HG03159 (cell line): ENCODE measurements at regions not wholly inside any gene's neighbourhood (a gene's known extent, or its start where the extent isn't known, plus 50 kb on each side); places are given as distances from the start of the nearest gene placed in this dataset.
"Not testable (repeated sequence)": the region's sequence is repeated elsewhere in the genome, so short reads cannot be mapped to it uniquely, and the experiment has no call there.

Experiments
- ATAC-seq: cut with Tn5 transposase; IDR thresholded peaks from one replicate; pipeline ENCODE4 v1.9.1; 2021; ENCODE audit warnings: mild to moderate bottlenecking, moderate library complexity; ENCODE audit not compliant: unreplicated experiment

GRCh38 chr9:104195142-104195541, 101.0 kb downstream of the SMC2 start:
- not testable (repeated sequence) for ATAC-seq

DNA sequence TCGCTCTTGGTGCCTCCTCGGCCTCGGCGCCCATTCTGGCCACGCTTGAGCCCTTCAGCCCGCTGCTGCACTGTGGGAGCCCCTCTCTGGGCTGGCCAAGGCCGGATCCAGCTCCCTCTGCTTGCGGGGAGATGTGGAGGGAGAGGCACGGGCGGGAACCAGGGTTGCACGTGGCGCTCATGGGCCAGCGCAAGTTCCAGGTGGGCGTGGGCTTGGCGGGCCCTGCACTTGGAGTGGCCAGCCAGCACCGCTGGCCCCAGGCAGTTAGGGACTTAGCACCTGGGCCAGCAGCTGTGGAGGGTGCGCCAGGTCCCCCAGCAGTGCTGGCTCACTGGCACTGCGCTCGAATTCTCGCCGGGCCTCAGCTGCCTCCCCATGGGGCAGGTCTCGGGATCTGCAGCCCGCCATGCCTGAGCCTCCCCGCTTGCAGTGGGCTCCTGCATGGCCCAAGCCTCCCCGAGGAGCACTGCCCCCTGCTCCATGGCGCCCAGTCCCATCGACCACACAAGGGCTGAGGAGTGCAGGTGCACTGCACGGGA, 106.4 kb downstream of the SMC2 start:
- ATAC-seq = no peak

- ATAC-seq = no peak
Observed at GRCh38 chr9:104206766-104207165, 112.7 kb downstream of the SMC2 start.

DNA sequence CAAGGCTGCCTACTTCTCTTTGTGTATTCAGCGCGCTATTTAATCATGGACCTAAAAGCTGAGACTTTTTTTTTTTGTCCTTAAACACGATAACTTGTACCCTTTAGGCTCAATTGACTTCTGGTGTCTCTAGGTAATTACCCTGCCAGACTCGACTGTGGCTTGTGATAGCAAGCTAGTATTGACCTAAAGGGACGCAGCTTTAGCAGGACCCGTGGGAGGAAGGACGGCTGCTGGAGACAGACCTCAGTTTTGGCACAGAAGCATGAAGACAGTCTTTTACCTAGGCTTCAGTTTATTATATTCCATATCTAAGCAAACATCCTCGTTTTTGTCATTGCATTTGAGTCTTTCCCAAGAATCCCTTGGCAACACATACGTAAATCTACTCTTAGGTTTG, 115.3 kb downstream of the SMC2 start:
- ATAC-seq = no peak

GRCh38 chr9:104227108-104227507, 133.0 kb downstream of the SMC2 start:
- ATAC-seq = no peak

DNA sequence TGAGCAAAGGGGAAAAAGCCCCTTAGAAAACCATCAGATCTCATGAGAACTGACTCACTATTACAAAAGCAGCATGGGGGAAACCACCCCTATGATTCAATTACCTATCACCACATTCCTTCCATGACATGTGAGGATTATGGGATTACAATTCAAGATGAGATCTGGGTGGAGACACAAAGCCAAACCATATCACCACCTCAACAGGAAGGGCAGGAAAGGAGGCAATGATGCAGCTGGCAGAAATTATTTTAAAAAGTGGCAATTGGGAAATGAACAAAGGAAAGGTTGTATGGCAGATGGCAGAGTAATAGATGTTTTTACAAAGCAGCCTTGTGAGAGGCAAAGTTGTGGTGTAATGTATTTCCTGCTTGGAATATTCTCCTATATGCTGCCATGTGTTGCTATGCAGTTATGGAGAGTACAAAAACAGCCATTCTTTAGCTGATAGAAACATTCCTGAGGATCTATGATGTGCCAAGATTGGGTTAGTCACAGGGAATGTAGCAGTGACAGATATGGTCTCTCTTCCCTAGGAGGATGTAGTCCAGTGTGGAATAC, 138.8 kb downstream of the SMC2 start:
- no peak for ATAC-seq

- ATAC-seq = no peak
Observed at GRCh38 chr9:104233366-104233765, 139.3 kb downstream of the SMC2 start.

GRCh38 chr9:104234632-104235337, 140.7 kb downstream of the SMC2 start:
- ATAC-seq = not testable (repeated sequence)

DNA sequence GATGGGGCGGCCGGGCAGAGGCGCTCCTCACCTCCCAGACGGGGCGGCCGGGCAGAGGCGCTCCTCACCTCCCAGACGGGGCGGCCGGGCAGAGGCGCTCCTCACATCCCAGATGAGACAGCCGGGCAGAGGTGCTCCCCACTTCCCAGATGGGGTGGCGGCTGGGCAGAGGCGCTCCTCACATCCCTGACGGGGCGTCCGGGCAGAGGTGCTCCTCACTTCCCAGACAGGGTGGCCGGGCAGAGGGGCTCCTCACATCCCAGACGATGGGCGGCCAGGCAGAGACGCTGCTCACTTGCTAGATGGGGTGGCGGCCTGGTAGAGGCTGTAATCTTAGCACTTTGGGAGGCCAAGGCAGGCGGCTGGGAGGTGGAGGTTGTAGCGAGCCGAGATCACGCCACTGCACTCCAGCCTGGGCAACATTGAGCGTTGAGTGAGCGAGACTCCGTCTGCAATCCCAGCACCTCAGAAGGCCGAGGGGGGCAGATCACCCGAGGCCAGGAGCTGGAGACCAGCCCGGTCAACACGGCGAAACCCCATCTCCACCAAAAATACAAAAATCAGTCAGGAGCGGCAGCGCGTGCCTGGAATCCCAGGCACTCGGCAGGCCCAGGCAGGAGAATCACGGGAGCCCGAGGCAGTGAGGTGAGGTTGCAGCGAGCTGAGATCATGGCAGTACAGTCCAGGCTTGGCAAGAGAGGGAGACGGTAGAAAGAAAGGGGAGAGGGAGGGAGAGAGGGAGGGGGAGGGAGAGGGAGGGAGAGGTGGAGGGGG, 141.4 kb downstream of the SMC2 start:
- ATAC-seq = not testable (repeated sequence)

DNA sequence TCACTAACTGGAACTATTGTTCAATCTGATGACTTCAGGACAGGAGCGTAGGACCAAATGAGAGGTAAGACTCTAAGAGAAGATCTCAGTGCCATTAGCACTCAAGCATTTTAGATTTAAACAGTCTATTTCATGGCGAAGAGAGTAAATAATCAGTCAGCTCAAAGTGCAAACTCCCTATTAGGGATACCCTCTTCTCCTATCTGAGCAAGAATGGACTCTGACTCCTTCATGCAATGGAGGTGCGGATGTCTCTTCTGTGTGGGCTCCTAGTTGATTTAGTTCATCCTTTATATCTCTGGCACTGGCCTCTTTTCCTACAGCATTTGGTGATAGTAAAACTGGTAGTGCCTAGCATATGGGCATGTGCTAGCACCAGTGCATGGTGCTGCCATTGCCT, 144.6 kb downstream of the SMC2 start:
- ATAC-seq = no peak

DNA sequence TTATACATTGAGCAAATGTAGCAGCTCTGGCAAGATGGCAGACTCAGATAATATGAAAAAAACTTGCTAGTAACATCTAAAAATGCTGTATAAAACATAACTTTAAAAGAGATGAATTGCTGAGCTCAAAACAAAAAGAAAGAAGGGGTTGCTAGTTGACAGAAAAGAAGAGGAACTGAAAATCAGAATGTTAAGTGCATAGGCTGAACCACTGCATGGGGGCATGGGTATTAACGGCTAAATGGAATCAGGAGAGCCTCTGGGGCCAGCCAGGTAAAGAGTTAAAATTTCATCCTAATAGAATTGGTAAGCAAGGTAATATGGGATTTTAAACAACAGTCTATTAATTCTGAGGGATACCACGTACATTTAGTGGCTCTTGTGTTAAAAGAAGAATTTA, 146.8 kb downstream of the SMC2 start:
- no peak for ATAC-seq

DNA sequence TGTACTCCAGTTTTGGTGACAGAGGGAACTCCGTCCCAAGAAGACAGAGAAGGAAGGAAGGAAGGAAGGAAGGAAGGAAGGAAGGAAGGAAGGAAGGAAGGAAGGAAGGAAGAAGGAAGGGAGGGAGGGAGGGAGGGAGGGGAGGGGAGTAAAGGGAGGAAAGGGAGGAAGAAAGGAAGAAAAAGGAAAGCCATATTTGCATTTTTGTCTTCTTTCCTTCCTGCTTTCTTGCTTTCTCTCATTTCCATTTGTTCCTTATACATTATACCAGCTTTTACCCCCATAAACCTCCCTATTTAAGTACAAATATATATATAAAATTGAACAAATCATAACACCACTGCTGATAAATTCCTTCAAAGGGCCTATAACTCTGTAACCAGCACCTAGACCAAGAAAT, 151.8 kb downstream of the SMC2 start:
- ATAC-seq = no peak

- ATAC-seq = no peak
Observed at GRCh38 chr9:104247899-104248460, 153.9 kb downstream of the SMC2 start.

DNA sequence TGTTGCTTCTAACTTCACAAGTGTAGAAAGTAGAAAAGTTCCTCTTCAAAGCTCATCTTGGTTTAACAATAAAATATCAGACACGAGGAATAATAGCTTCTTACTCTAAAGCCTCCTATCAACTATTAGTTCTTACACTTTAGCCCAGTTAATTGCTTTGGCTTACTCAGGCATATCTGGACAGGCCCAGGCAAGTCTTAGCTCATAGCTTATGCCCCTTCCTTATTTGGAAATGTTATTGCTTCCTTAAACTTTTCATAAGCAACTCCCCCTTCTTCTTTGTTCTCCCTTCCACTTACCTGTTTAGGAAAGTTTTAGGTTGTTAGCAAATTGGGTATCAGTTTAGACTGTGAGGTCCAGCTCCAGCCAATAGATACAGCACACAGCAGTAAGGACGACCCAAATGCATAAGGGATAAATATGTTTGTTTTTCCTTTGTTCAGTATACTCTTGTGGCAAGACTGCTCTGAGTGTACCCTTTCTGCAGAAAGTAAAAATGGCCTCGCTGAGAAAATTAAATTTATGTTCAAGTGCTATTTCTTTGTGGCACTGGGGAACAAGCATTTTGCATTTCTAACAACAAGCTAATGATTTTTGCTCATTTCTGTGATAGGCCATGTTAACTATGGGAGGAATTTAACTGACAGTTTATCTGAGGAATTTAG, 162.1 kb downstream of the SMC2 start:
- ATAC-seq = no peak

DNA sequence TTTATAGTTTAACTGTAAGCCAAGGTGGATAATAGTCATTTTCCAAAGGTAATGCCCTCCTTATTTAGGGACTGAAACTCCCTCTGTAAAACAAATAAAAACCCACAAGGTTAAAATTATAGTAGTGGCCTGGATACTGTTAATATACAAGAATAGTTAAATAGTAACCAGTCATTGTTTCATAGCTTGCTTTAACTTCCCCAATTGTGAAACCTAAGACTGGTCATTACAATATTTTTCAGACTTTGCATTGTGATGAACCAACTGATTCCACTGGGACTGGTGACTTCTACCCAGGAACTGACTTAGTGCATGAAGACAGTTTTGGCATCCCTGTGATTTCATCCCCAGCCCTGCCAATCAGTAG, 162.6 kb downstream of the SMC2 start:
- ATAC-seq = no peak

GRCh38 chr9:104258296-104259011, 164.3 kb downstream of the SMC2 start:
- no peak for ATAC-seq

- ATAC-seq = no peak
Observed at GRCh38 chr9:104260004-104260403, 165.9 kb downstream of the SMC2 start.

GRCh38 chr9:104263942-104264341, 169.8 kb downstream of the SMC2 start:
- ATAC-seq = no peak

GRCh38 chr9:104264431-104264830, 170.3 kb downstream of the SMC2 start:
- ATAC-seq = no peak

- ATAC-seq = no peak
Observed at GRCh38 chr9:104269374-104269773, 175.3 kb downstream of the SMC2 start.
